ENCODE measurements at regions not wholly inside any gene's neighbourhood (a gene's known extent, or its start where the extent isn't known, plus 50 kb on each side); places are given as distances from the start of the nearest gene placed in this dataset.
"Not testable (repeated sequence)": the region's sequence is repeated elsewhere in the genome, so short reads cannot be mapped to it uniquely, and the experiment has no call there.

- no peak overlapping the region for H3K27ac ChIP-seq
- H3K36me3 ChIP-seq, result no peaks in the 10 kb centered on the region
- H3K27me3 ChIP-seq (ENCODE audit: insufficient read depth, low read depth, severe bottlenecking), result no peaks in the 10 kb centered on the region
- DNase-seq, result no peak
- TF ChIP-seq CTCF (IDR thresholded peaks at IDR 0.05; ENCODE audit: low read depth, low read length), result no peak
- H3K4me3 ChIP-seq (ENCODE audit: low read depth, low read length), result no peak overlapping the region
- peaks cover 5% of the 10 kb centered on the region for H3K9me3 ChIP-seq (ENCODE audit: severe bottlenecking)
Observed at GRCh38 chr18:27312853-27313252, 127.7 kb upstream of the CHST9 start.

GRCh38 chr18:27312153-27312552 lies 127.0 kb upstream of the CHST9 start:
- H3K27me3 ChIP-seq (ENCODE audit: insufficient read depth, low read depth, severe bottlenecking), result no peaks in the 10 kb centered on the region
- peaks cover 5% of the 10 kb centered on the region for H3K9me3 ChIP-seq (ENCODE audit: severe bottlenecking)
- H3K4me3 ChIP-seq (ENCODE audit: low read depth, low read length), result no peak overlapping the region
- no peaks in the 10 kb centered on the region for H3K36me3 ChIP-seq
- no peak for TF ChIP-seq CTCF (IDR thresholded peaks at IDR 0.05; ENCODE audit: low read depth, low read length)
- H3K27ac ChIP-seq, result no peak overlapping the region
- DNase-seq, result no peak

- no peak for DNase-seq
- Histone ChIP-seq H3K4me3 (ENCODE audit: low read depth, low read length) (no peak overlapping the region), H3K27ac (no peak overlapping the region), H3K9me3 (ENCODE audit: severe bottlenecking) (peaks cover 5% of the 10 kb centered on the region), H3K27me3 (ENCODE audit: insufficient read depth, low read depth, severe bottlenecking) (no peaks in the 10 kb centered on the region), H3K36me3 (no peaks in the 10 kb centered on the region)
- no peak for TF ChIP-seq CTCF (IDR thresholded peaks at IDR 0.05; ENCODE audit: low read depth, low read length)
Observed at GRCh38 chr18:27311114-27311513, 126.0 kb upstream of the CHST9 start.

- no peak for TF ChIP-seq CTCF (IDR thresholded peaks at IDR 0.05; ENCODE audit: low read depth, low read length)
- no peaks in the 10 kb centered on the region for H3K36me3 ChIP-seq
- H3K27me3 ChIP-seq (ENCODE audit: insufficient read depth, low read depth, severe bottlenecking), result no peaks in the 10 kb centered on the region
- no peaks in the 10 kb centered on the region for H3K9me3 ChIP-seq (ENCODE audit: severe bottlenecking)
- peak; percentile 28 for DNase-seq
- no peak overlapping the region; the same call in 1 of the 2 replicates for H3K4me3 ChIP-seq (ENCODE audit: low read depth, low read length)
- H3K27ac ChIP-seq, result no peak overlapping the region
Observed at GRCh38 chr18:27301615-27302378, 116.7 kb upstream of the CHST9 start.

GRCh38 chr18:27298214-27298804 lies 113.2 kb upstream of the CHST9 start:
- H3K36me3 ChIP-seq, result no peaks in the 10 kb centered on the region
- H3K27me3 ChIP-seq (ENCODE audit: insufficient read depth, low read depth, severe bottlenecking), result peaks cover 4% of the 10 kb centered on the region
- H3K9me3 ChIP-seq (ENCODE audit: severe bottlenecking), result no peaks in the 10 kb centered on the region
- TF ChIP-seq CTCF (IDR thresholded peaks at IDR 0.05; ENCODE audit: low read depth, low read length), result peak; percentile 28; the same call in 1 of the 2 replicates
- no peak overlapping the region for H3K27ac ChIP-seq
- DNase-seq, result no peak
- no peak overlapping the region for H3K4me3 ChIP-seq (ENCODE audit: low read depth, low read length)

- DNase-seq; H3K27ac ChIP-seq; H3K27me3 ChIP-seq (ENCODE audit: insufficient read depth, low read depth, severe bottlenecking); H3K9me3 ChIP-seq (ENCODE audit: severe bottlenecking); H3K36me3 ChIP-seq; H3K4me3 ChIP-seq (ENCODE audit: low read depth, low read length): not testable (repeated sequence)
Observed at GRCh38 chr18:27285973-27286562, 101.0 kb upstream of the CHST9 start.

All from WERI-Rb-1 (cell line).